GM10266 (cell line): ENCODE measurements at regions not wholly inside any gene's neighbourhood (a gene's known extent, or its start where the extent isn't known, plus 50 kb on each side); places are given as distances from the start of the nearest gene placed in this dataset.
"Not testable (repeated sequence)": the region's sequence is repeated elsewhere in the genome, so short reads cannot be mapped to it uniquely, and the experiment has no call there.

ENCODE experiments used
- DNase-seq: peaks from one replicate; pipeline ENCODE4 v3.0.0; 2012; ENCODE audit errors: extremely low spot score
- CTCF ChIP-seq: IDR thresholded peaks from 2 replicates; pipeline ENCODE4 v1.5.1; 2012; ENCODE audit warnings: mild to moderate bottlenecking, low read depth; ENCODE audit not compliant: control insufficient read depth, insufficient read depth; ENCODE audit errors: missing control alignments

GRCh38 chr5:162274679-162275078 is 207.1 kb downstream of the GABRG2 start:
- DNase-seq = no peak
- no peak for TF ChIP-seq CTCF

- not testable (repeated sequence) for DNase-seq
Observed at GRCh38 chr5:162275387-162275786, 207.8 kb downstream of the GABRG2 start.

DNA sequence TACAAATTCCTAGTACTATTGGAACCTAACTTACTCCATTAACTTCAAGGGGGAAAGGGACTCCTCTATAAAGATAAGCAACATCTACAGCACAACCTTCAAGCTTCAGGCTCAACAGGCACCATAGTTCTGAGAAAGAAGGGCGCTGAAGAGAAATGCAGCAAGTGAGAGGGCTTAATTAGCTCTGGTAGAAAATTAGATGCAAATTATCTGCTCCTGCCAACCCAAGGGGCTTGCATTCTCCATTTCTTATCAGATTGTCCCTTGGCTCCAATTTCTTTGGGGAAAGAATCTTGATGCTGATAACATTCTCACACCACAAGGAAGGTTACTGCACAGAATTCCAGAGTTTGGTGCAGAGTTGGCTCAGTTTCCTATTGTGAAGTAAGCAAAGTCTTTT is 214.6 kb downstream of the GABRG2 start:
- TF ChIP-seq CTCF = no peak
- no peak for DNase-seq

- DNase-seq = no peak
- no peak for TF ChIP-seq CTCF
Observed at GRCh38 chr5:162283609-162284008, 216.0 kb downstream of the GABRG2 start.

GRCh38 chr5:162288647-162289296 is 221.2 kb downstream of the GABRG2 start:
- no peak for TF ChIP-seq CTCF
- no peak for DNase-seq

DNA sequence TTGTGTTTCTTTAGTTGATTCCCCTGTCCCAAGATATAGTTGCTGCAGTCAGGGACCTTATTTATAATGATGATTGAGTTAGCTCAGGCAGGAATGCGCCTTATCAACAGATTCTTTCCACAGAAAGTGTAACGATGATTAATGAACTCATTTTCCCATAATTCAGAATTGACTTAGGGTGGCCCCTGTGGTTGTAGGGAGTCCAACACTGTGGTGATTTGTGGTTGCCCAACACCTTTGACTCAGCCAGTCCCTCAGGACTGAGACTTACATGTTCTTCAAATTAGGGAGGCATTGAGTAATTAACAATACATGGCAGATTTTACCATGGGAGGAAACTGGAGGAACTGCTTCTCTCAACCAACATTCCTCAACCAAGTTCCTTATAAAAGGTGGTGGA is 221.9 kb downstream of the GABRG2 start:
- TF ChIP-seq CTCF = no peak

GRCh38 chr5:162299793-162300192 is 232.2 kb downstream of the GABRG2 start:
- DNase-seq = no peak
- no peak for TF ChIP-seq CTCF

More for the DNA sequence above, 221.9 kb downstream of the GABRG2 start:
- no peak for DNase-seq

DNA sequence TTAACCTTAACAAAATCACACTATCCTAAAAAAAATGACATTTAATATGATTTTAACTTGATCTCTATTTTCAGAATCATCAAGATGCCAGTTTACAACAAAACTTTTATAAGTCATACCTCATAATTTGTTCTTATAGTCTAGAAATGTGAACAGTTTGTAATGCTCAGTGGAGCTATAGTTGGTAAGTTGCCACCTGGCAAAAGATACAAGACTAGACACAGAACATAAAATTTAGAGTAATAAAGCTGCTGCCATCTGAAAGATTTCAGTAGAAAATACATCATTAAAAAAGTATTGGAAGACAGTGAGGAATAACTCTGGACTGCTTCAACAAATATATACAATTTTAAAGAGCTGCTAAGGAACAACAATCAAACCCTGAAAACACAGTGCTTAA is 233.8 kb downstream of the GABRG2 start:
- no peak for TF ChIP-seq CTCF
- no peak for DNase-seq
